ENCODE measurements at regions not wholly inside any gene's neighbourhood (a gene's known extent, or its start where the extent isn't known, plus 50 kb on each side); places are given as distances from the start of the nearest gene placed in this dataset.
A peak's percentile ranks its signal among the peaks of the same experiment; 100 is the strongest.

GRCh38 chr9:563200-563599 lies 278.3 kb upstream of the DMRT1 start:
- no peak overlapping the region for H3K4me3 Mint-ChIP-seq
- H3K4me1 Mint-ChIP-seq = peaks cover 24 to 33% (median 25%) of the 10 kb centered on the region in 3 donors
- no peaks in the 10 kb centered on the region for H3K36me3 Mint-ChIP-seq
- no peaks in the 10 kb centered on the region for H3K9me3 Mint-ChIP-seq
- H3K27ac Mint-ChIP-seq = no peak overlapping the region
- H3K27me3 Mint-ChIP-seq = peaks cover 3% of the 10 kb centered on the region

DNA sequence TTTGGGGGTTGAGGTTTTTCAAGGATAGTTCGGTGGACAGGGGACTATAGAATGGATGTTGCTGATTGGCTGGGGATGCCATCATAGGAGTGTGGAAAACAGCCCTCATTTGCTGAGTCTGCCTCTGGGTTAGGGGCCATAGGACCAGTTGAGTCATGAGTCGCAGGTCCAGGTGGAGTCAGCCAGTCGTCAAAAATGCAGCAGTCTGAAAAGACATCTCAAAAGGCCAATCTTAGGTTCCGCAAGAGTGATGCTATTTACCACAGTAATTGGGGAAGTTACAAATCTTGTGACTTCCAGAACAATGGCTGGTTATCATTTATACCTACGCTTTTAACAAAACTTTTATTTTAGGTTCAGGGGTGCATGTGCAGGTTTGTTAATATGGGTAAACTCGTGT lies 276.0 kb upstream of the DMRT1 start:
- Mint-ChIP-seq H3K4me3 (peak overlapping the region in 2 of 4 donors; percentile 2 to 53), H3K4me1 (peaks cover 29 to 38% (median 30%) of the 10 kb centered on the region in 3 donors), H3K9me3 (no peaks in the 10 kb centered on the region), H3K27ac (peak overlapping the region; percentile 37 to 86 (median 69)), H3K27me3 (no peaks in the 10 kb centered on the region), H3K36me3 (no peaks in the 10 kb centered on the region)

- Mint-ChIP-seq H3K9me3 (no peaks in the 10 kb centered on the region), H3K27ac (peak overlapping the region; percentile 52 to 75 (median 52)), H3K4me1 (peaks cover 29 to 38% (median 30%) of the 10 kb centered on the region in 3 donors), H3K4me3 (peak overlapping the region in 3 of 4 donors; percentile 6 to 72 (median 69)), H3K36me3 (no peaks in the 10 kb centered on the region), H3K27me3 (no peaks in the 10 kb centered on the region)
These were observed 274.3 kb upstream of the DMRT1 start for GRCh38 chr9:567128-567746.

GRCh38 chr9:567747-568305 lies 273.7 kb upstream of the DMRT1 start:
- H3K4me3 Mint-ChIP-seq = peak overlapping the region in 3 of 4 donors; percentile 6 to 72 (median 69)
- no peaks in the 10 kb centered on the region for H3K36me3 Mint-ChIP-seq
- peaks cover 29 to 38% (median 30%) of the 10 kb centered on the region in 3 donors for H3K4me1 Mint-ChIP-seq

DNA sequence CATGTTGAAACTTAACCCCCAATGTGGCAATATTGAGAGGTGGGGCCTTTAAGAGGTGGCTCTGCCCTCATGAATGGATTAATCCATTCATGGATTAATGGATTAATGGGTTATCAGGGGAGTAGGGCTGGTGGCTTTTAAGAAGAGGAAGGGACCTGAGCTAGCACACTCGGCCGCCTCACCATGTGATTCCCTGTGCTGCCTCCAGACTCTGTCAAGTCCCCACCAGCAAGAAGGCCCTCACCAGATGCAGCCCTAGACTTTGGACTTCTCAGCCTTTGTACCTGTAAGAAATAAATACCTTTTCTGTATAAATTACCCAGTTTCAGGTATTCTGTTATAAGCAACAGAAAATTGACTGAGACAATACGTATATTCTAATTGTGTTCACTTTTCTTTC lies 272.2 kb upstream of the DMRT1 start:
- Mint-ChIP-seq H3K9me3 (no peaks in the 10 kb centered on the region), H3K4me3 (no peak overlapping the region), H3K27me3 (no peaks in the 10 kb centered on the region), H3K4me1 (peaks cover 29 to 38% (median 32%) of the 10 kb centered on the region in 3 donors), H3K36me3 (no peaks in the 10 kb centered on the region), H3K27ac (peak overlapping the region in 1 of 3 donors; percentile 25)

More at GRCh38 chr9:567747-568305, 273.7 kb upstream of the DMRT1 start:
- H3K27ac Mint-ChIP-seq = peak overlapping the region; percentile 52 to 75 (median 55)
- no peaks in the 10 kb centered on the region for H3K9me3 Mint-ChIP-seq
- no peaks in the 10 kb centered on the region for H3K27me3 Mint-ChIP-seq

DNA sequence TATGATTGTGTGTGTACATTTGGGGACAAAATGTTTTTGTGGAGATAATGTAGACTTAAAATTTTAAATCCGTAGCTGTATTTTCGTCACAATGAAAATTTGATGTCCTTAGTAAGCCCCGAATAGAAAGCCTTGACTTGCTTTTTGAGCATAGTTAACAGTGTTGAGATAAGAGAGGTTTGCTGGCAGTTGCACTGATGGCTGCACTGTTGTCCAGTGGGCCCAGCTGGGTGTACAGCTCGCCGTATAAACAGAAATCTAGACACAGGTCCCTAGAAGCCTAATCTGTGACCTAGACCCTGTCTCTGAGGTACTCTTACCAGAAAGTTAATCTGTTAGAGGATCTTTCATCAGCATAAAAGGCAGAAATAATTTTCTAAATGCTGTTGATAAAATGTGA lies 271.3 kb upstream of the DMRT1 start:
- Mint-ChIP-seq H3K36me3 (no peaks in the 10 kb centered on the region), H3K27me3 (no peaks in the 10 kb centered on the region), H3K27ac (no peak overlapping the region), H3K4me1 (peaks cover 27 to 31% (median 29%) of the 10 kb centered on the region in 3 donors), H3K9me3 (no peaks in the 10 kb centered on the region), H3K4me3 (no peak overlapping the region)

- H3K4me1 Mint-ChIP-seq = peaks cover 19 to 23% (median 23%) of the 10 kb centered on the region in 3 donors
- no peaks in the 10 kb centered on the region for H3K9me3 Mint-ChIP-seq
- no peaks in the 10 kb centered on the region for H3K36me3 Mint-ChIP-seq
- H3K27ac Mint-ChIP-seq = no peak overlapping the region
- no peak overlapping the region for H3K4me3 Mint-ChIP-seq
- H3K27me3 Mint-ChIP-seq = no peaks in the 10 kb centered on the region
These were observed 270.4 kb upstream of the DMRT1 start for GRCh38 chr9:571066-571465.

DNA sequence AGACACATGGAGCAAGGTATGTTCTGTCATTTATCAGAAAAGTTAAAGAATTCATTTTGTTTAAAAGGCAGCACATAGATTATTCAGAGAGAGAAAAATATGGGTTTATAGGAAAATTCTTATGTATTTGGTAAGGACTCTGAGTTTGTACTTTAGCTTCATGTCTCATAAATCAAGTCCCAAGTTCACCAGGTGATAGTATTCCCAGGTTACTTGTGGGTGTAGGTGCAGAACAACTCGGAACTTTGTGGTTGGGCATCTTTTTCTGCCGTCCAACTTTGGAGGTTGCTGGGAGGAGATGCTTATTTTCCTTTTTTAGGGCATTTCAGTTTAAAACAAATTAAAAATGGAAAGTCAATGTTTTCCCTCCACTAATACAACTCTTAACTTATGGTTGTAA lies 269.8 kb upstream of the DMRT1 start:
- Mint-ChIP-seq H3K4me3 (no peak overlapping the region), H3K36me3 (peaks cover 2% of the 10 kb centered on the region), H3K27ac (no peak overlapping the region), H3K27me3 (no peaks in the 10 kb centered on the region), H3K9me3 (peaks cover 0 to under 1% (median 0%) of the 10 kb centered on the region in 3 donors), H3K4me1 (peaks cover 18 to 21% (median 19%) of the 10 kb centered on the region in 3 donors)

DNA sequence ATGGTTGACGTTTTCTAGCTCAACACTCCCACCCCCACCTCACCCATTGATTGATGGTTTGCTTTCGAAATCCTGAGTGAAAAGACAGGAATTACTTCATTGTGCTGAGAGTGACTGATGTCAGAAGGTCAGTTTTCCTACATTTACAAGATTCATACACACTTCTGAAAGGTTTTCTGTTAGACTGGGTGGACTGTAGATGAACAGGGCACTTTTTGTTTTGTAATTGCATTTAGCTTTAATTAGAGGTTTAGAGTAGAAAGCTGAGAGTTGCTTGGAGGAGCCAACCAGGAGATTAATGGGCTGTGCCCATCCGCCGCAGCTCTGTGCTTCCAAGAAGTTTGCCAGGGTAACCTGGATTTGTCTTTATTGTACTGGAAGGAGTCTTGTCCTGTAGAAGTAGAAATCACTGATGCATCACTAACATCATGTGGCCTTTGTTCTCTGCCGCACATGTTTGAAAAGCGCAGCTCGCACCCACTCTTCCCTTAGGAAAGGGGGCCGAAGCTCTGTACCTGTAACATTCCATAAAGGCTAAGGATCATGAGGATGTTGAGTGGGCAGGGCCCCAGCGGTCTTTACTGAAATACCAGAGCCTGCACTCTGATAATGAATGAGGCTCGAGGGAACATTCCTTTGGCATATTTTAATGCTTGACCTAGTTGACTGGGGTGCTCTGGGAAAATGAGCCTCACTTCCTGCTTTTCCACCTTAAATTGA lies 267.6 kb upstream of the DMRT1 start:
- no peaks in the 10 kb centered on the region for H3K27me3 Mint-ChIP-seq
- H3K4me1 Mint-ChIP-seq = peaks cover 3 to 7% (median 5%) of the 10 kb centered on the region in 3 donors
- H3K36me3 Mint-ChIP-seq = peaks cover 5% of the 10 kb centered on the region
- peaks cover 0 to 5% (median 0%) of the 10 kb centered on the region in 3 donors for H3K9me3 Mint-ChIP-seq
- no peak overlapping the region for H3K4me3 Mint-ChIP-seq
- H3K27ac Mint-ChIP-seq = no peak overlapping the region

GRCh38 chr9:575139-575538 lies 266.4 kb upstream of the DMRT1 start:
- Mint-ChIP-seq H3K4me3 (no peak overlapping the region), H3K27me3 (peaks cover 2% of the 10 kb centered on the region), H3K4me1 (peaks cover 0 to 2% (median 0%) of the 10 kb centered on the region in 3 donors), H3K27ac (no peak overlapping the region), H3K36me3 (peaks cover 5% of the 10 kb centered on the region), H3K9me3 (peaks cover 0 to 5% (median 1%) of the 10 kb centered on the region in 3 donors)

DNA sequence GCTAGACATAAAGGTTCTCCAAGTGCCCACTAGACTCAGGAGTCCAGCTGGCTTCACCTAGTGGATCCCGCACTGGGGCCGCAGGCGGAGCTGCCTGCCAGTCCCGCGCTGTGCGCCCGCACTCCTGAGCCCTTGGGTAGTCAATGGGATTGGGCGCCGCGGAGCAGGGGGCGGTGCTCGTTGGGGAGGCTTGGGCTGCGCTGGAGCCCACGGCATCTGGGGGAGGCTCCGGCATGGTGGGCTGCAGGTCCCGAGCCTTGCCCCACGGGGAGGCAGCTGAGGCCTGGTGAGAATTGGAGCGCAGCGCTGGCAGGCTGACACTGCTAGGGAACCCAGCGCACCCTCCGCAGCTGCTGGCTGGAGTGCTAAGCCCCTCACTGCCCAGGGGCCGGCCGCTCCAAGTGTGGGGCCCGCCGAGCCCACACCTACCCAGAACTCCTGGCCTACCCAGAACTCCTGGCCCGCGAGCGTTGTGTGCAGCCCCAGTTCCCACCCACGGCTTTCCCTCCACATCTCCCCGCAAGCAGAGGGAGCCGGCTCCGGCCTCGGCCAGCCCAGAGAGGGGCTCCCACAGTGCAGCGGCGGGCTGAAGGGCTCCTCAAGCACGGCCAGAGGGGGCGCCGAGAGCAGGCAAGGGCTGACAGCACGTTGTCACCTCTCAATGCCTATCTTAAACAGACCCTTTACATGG lies 260.7 kb upstream of the DMRT1 start:
- peaks cover 5% of the 10 kb centered on the region for H3K36me3 Mint-ChIP-seq
- H3K27me3 Mint-ChIP-seq = peaks cover 2% of the 10 kb centered on the region
- no peak overlapping the region for H3K27ac Mint-ChIP-seq
- H3K9me3 Mint-ChIP-seq = peaks cover 0 to 5% (median 1%) of the 10 kb centered on the region in 3 donors
- H3K4me1 Mint-ChIP-seq = no peaks in the 10 kb centered on the region
- no peak overlapping the region for H3K4me3 Mint-ChIP-seq

DNA sequence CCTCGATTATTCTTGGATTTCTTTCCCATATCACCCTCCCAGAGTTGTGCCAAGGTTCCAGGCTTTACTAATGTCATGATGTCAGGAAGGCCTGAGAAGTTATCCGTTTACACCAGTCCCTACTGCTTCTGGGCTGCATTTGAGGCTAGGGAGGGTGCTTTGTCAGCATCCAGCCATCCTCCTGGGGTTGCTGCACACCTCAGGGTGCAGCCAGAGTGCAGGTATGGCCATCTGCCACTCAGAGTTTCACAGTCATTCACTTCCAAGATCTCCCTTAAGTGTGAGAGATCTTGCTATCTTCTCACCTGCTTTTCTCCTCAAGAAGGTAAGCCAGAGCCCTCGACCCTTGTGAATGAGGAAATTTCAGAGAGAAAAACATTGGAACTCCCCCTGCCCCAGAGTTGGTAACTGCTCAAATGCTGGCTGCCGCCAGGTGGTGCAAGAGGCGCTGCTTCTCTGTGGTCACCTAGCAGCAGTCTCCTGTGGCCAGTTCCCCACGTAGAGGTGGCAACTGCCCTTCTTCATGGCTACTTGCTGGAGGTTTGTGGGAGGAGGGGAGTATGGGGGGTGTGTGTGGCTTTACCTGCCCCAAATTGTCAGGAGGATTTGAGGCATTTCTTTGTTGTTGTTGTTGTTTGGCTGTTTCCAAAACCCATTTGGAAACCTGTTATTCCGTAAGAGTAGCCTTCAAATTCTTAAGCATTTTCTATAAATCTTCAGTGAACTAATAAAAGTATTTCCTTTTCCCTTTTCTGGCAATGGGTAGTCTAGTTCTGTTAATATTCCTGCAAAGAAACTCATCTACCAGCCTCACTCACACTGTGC lies 259.6 kb upstream of the DMRT1 start:
- H3K4me1 Mint-ChIP-seq = no peaks in the 10 kb centered on the region
- peaks cover 2% of the 10 kb centered on the region for H3K36me3 Mint-ChIP-seq
- H3K27ac Mint-ChIP-seq = no peak overlapping the region
- H3K27me3 Mint-ChIP-seq = peaks cover 2% of the 10 kb centered on the region
- H3K4me3 Mint-ChIP-seq = no peak overlapping the region
- peaks cover 0 to 3% (median 1%) of the 10 kb centered on the region in 3 donors for H3K9me3 Mint-ChIP-seq

DNA sequence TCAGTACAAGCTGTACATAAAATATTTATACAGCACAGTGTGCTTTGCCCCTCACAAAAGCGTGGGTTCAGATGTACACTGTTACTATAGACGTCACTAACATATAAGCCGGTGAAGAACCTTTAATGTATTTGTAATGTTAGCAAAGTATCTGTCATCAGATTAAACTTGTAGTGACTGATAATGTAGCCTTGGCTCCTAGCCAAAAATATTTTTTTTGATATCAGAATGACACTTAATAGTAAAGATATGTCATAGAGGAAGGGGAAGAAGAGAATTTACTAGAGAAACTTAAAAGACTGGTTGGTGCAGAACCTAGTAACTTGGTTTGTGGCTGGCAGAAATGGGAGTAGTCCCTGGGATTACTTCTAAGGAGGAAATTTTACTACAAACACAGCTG lies 258.7 kb upstream of the DMRT1 start:
- peaks cover 2% of the 10 kb centered on the region for H3K27me3 Mint-ChIP-seq
- peaks cover 2% of the 10 kb centered on the region for H3K36me3 Mint-ChIP-seq
- H3K4me1 Mint-ChIP-seq = no peaks in the 10 kb centered on the region
- no peak overlapping the region for H3K27ac Mint-ChIP-seq
- no peak overlapping the region for H3K4me3 Mint-ChIP-seq
- H3K9me3 Mint-ChIP-seq = peaks cover 0 to 1% (median 0%) of the 10 kb centered on the region in 3 donors

- Mint-ChIP-seq H3K27ac (no peak overlapping the region), H3K27me3 (no peaks in the 10 kb centered on the region), H3K36me3 (no peaks in the 10 kb centered on the region), H3K4me3 (no peak overlapping the region), H3K4me1 (peaks cover 0 to 8% (median 4%) of the 10 kb centered on the region in 3 donors), H3K9me3 (no peaks in the 10 kb centered on the region)
These were observed 254.0 kb upstream of the DMRT1 start for GRCh38 chr9:587527-587926.
